ENCODE measurements at regions not wholly inside any gene's neighbourhood (a gene's known extent, or its start where the extent isn't known, plus 50 kb on each side); places are given as distances from the start of the nearest gene placed in this dataset.

DNA sequence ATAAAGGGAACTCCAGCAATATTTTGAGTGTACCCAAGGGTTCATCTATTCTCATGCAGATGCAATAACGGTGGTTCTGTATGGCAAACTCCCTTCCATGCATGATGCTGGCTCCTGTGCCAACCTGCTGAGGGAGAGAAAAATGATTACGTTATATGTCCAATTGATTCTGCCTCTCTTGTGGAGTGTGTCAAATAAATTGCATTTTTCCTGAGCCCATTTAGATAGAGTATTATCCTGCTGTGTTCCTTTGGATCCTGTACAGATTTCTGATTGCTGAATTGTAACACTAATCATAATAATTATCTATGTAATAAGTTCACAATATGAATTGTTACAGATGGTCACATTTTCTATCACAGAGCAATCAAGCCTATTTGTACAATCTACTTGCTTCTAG lies 821.7 kb downstream of the C4orf33 start:
- TF ChIP-seq EZH2 (IDR thresholded peaks at IDR 0.05; ENCODE audit: low read length) = no peak
- TF ChIP-seq, protein P1, sequence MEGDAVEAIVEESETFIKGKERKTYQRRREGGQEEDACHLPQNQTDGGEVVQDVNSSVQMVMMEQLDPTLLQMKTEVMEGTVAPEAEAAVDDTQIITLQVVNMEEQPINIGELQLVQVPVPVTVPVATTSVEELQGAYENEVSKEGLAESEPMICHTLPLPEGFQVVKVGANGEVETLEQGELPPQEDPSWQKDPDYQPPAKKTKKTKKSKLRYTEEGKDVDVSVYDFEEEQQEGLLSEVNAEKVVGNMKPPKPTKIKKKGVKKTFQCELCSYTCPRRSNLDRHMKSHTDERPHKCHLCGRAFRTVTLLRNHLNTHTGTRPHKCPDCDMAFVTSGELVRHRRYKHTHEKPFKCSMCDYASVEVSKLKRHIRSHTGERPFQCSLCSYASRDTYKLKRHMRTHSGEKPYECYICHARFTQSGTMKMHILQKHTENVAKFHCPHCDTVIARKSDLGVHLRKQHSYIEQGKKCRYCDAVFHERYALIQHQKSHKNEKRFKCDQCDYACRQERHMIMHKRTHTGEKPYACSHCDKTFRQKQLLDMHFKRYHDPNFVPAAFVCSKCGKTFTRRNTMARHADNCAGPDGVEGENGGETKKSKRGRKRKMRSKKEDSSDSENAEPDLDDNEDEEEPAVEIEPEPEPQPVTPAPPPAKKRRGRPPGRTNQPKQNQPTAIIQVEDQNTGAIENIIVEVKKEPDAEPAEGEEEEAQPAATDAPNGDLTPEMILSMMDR (optimal IDR thresholded peaks at IDR 0.05 in 1 of 3, IDR thresholded peaks at IDR 0.05 in 1 of 3, conservative IDR thresholded peaks at IDR 0.05 in 1 of 3; ENCODE audit: extremely low read depth in 1 of 3, insufficient read depth in 2 of 3, low read length in 3 of 3) = no peak
